ENCODE measurements at regions not wholly inside any gene's neighbourhood (a gene's known extent, or its start where the extent isn't known, plus 50 kb on each side); places are given as distances from the start of the nearest gene placed in this dataset.

GRCh38 chr10:109746861-109747260 is 176.4 kb downstream of the XPNPEP1 start:
- TF ChIP-seq CTCF (IDR thresholded peaks at IDR 0.05): no peak
- no peak for TF ChIP-seq POLR2A (IDR thresholded peaks at IDR 0.05)

All from ovary (tissue), 3 donors.